GM12878 (cell line): ENCODE measurements at regions not wholly inside any gene's neighbourhood (a gene's known extent, or its start where the extent isn't known, plus 50 kb on each side); places are given as distances from the start of the nearest gene placed in this dataset.

ENCODE experiments used
- ATAC-seq: fragments of 200-7000 bp; cut with Tn5 transposase; 3 replicates; pipeline ENCODE4 v1.9.1; 2020; ENCODE audit warnings: mild to moderate bottlenecking, moderate library complexity
- BruUV-seq: library from RNA; stranded (reverse); fragments of 400-500 nt; replicated peaks from 2 replicates; lab custom pipeline; 2021; lab: Mats Ljungman, UMichigan
- CTCF ChIA-PET: fragments of 300-600 bp; sonication (Branson Sonifier 250); formaldehyde crosslinking; extraction: SDS; loops from one replicate; lab custom pipeline; 2021; ENCODE audit warnings: inconsistent platforms; lab: Yijun Ruan, JAX
- POLR2A ChIA-PET: fragments of 350-600 bp; formaldehyde crosslinking; extraction: SDS; loops from one replicate; lab custom pipeline; 2021; ENCODE audit warnings: inconsistent platforms; lab: Charles Lee
- RAD21 ChIA-PET: fragments of 300-600 bp; sonication (Branson Sonifier 250); formaldehyde crosslinking; loops from one replicate; lab custom pipeline; 2023; ENCODE audit warnings: antibody characterized with exemption; ENCODE audit not compliant: unreplicated experiment; lab: Charles Lee
- SMC1A ChIA-PET: fragments of 300-600 bp; sonication (Branson Sonifier 250); formaldehyde crosslinking; loops from one replicate; lab custom pipeline; 2023; ENCODE audit not compliant: unreplicated experiment, uncharacterized antibody; lab: Charles Lee
- DNase-seq: peaks from one replicate; pipeline ENCODE4 v3.0.0-alpha.2; 2011; ENCODE audit warnings: low read depth, low spot score
- FAIRE-seq: peaks from 3 replicates; lab custom pipeline; 2011; peaks lifted over from hg19 to GRCh38; lab: Jason Lieb, UNC
- H2AFZ ChIP-seq: 2 replicates; pipeline ENCODE4 v1.6.0; 2011; ENCODE audit warnings: low read depth, low read length, control low read depth; ENCODE audit not compliant: control insufficient read depth
- H3K27ac ChIP-seq: 2 replicates; pipeline ENCODE4 v1.5.1; 2011; ENCODE audit warnings: control low read depth; ENCODE audit not compliant: control insufficient read depth, insufficient read depth
- H3K27me3 ChIP-seq, 2 experiments: replicated peaks in 1 of 2; 2 replicates each; pipeline versions ENCODE4 v1.6.0 to v1.6.1; 2011; ENCODE audit warnings: low read length in 1 of 2; ENCODE audit not compliant: control insufficient read depth in 2 of 2, insufficient read depth in 2 of 2
- H3K36me3 ChIP-seq, 2 experiments: 2 replicates each; pipeline ENCODE4 v1.5.1; 2011; ENCODE audit warnings: low read length in 1 of 2; ENCODE audit not compliant: control insufficient read depth in 2 of 2, insufficient read depth in 2 of 2
- H3K4me1 ChIP-seq: 2 replicates; pipeline ENCODE4 v1.6.1; 2011; ENCODE audit warnings: mild to moderate bottlenecking, low read length, moderate library complexity, mixed read lengths; ENCODE audit not compliant: control insufficient read depth, insufficient read depth
- H3K4me2 ChIP-seq: 2 replicates; pipeline ENCODE4 v1.6.0; 2011; ENCODE audit warnings: control low read depth; ENCODE audit not compliant: control insufficient read depth, insufficient read depth
- H3K4me3 ChIP-seq: fragments of 200-600 bp; sonication (generic); 2 replicates; pipeline ENCODE4 v1.5.1; 2016
- H3K79me2 ChIP-seq: 2 replicates; pipeline ENCODE4 v1.6.0; 2011; ENCODE audit warnings: low read length; ENCODE audit not compliant: control insufficient read depth, insufficient read depth
- H3K9ac ChIP-seq: 2 replicates; pipeline ENCODE4 v1.8.0; 2011; ENCODE audit warnings: low read length, control low read depth, mixed read lengths; ENCODE audit not compliant: control insufficient read depth, insufficient read depth
- H3K9me3 ChIP-seq: replicated peaks from 3 replicates; pipeline ENCODE4 v1.5.1; 2011; ENCODE audit warnings: mild to moderate bottlenecking, low read length; ENCODE audit not compliant: control insufficient read depth, insufficient read depth
- H4K20me1 ChIP-seq: 2 replicates; pipeline ENCODE4 v1.6.0; 2011; ENCODE audit not compliant: control insufficient read depth, insufficient read depth
- CBX5 ChIP-seq: sonication (generic); IDR thresholded peaks from 2 replicates; pipeline ENCODE4 v1.6.1; 2016; ENCODE audit warnings: low read depth, moderate library complexity, mild to moderate bottlenecking, inconsistent platforms
- CHD2 ChIP-seq: IDR thresholded peaks from 2 replicates; pipeline ENCODE4 v1.6.1; 2011; ENCODE audit warnings: low read depth, low read length, improper control_type of control experiment, borderline replicate concordance
- PAX8 ChIP-seq: fragments of 450-650 bp; IDR thresholded peaks from 2 replicates; pipeline ENCODE4 v1.6.1; 2017; ENCODE audit warnings: mild to moderate bottlenecking, moderate library complexity
- WGBS: methylation state at CpG from one replicate; pipeline ENCODE4 v1.1.6; 2016; ENCODE audit warnings: low lambda C conversion rate; ENCODE audit not compliant: insufficient replicate concordance, insufficient coverage; ENCODE audit errors: missing lambda C conversion rate; 5-methylcytosine and 5-hydroxymethylcytosine counted together
- in situ Hi-C: fragments of 300-500 bp; cut with MboI; formaldehyde crosslinking; loops from 9 replicates; pipeline ENCODE4 v1.14.3; 2018; ENCODE audit warnings: mixed read lengths
- intact Hi-C: fragments of 100-400 bp; cut with micrococcal nuclease; formaldehyde crosslinking; loops from one replicate; pipeline ENCODE4 v1.14.2; 2022; ENCODE audit not compliant: unreplicated experiment
- TF ChIP-seq, protein P1 (sequence below): fragments of 450-650 bp; IDR thresholded peaks from 2 replicates; pipeline ENCODE4 v1.6.1; 2016; ENCODE audit warnings: mild to moderate bottlenecking
- TF ChIP-seq, protein P2 (sequence below): IDR thresholded peaks from 2 replicates; pipeline ENCODE4 v1.6.1; 2011; ENCODE audit warnings: low read depth, mild to moderate bottlenecking, low read length, moderate library complexity, borderline replicate concordance; ENCODE audit errors: extremely low read depth
- TF ChIP-seq, protein P3 (sequence below): fragments of 450-650 bp; IDR thresholded peaks from 2 replicates; pipeline ENCODE4 v1.6.1; 2018; ENCODE audit warnings: mild to moderate bottlenecking, low read depth, moderate library complexity; ENCODE audit not compliant: partially characterized antibody

DNA sequence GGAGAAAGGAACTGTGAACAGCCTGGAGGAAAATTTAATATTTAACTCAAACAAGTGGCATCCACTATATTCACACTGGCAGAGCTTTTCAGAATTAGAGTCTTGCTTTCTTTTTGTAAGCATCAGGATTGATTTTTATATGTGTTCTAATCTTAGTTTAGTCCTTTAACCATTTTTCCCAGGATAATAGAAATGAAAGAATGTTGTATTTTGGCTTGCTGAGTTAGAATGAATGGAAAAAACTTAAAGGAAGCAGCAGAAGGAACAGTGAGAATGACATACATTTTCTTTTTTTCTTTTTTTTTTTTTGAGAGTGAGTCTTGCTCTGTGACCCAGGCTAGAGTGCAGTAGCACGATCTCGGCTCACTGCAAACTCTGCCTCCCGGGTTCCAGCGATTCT lies 53.0 kb downstream of the ZC3H11B start:
- no peak overlapping the region for H3K4me3 ChIP-seq
- no peaks in the 10 kb centered on the region; a peak in 2 of 4 replicates for H3K27me3 ChIP-seq
- ChIA-PET CTCF (no interaction called here), RAD21 (no interaction called here), POLR2A (no interaction called here), SMC1A (no interaction called here)
- TF ChIP-seq, protein P1, sequence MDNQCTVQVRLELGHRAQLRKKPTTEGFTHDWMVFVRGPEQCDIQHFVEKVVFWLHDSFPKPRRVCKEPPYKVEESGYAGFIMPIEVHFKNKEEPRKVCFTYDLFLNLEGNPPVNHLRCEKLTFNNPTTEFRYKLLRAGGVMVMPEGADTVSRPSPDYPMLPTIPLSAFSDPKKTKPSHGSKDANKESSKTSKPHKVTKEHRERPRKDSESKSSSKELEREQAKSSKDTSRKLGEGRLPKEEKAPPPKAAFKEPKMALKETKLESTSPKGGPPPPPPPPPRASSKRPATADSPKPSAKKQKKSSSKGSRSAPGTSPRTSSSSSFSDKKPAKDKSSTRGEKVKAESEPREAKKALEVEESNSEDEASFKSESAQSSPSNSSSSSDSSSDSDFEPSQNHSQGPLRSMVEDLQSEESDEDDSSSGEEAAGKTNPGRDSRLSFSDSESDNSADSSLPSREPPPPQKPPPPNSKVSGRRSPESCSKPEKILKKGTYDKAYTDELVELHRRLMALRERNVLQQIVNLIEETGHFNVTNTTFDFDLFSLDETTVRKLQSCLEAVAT: no peak
- TF ChIP-seq, protein P2, sequence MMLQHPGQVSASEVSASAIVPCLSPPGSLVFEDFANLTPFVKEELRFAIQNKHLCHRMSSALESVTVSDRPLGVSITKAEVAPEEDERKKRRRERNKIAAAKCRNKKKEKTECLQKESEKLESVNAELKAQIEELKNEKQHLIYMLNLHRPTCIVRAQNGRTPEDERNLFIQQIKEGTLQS: no peak
- TF ChIP-seq PAX8 (no peak), CBX5 (no peak), CHD2 (no peak)
- TF ChIP-seq, protein P3, sequence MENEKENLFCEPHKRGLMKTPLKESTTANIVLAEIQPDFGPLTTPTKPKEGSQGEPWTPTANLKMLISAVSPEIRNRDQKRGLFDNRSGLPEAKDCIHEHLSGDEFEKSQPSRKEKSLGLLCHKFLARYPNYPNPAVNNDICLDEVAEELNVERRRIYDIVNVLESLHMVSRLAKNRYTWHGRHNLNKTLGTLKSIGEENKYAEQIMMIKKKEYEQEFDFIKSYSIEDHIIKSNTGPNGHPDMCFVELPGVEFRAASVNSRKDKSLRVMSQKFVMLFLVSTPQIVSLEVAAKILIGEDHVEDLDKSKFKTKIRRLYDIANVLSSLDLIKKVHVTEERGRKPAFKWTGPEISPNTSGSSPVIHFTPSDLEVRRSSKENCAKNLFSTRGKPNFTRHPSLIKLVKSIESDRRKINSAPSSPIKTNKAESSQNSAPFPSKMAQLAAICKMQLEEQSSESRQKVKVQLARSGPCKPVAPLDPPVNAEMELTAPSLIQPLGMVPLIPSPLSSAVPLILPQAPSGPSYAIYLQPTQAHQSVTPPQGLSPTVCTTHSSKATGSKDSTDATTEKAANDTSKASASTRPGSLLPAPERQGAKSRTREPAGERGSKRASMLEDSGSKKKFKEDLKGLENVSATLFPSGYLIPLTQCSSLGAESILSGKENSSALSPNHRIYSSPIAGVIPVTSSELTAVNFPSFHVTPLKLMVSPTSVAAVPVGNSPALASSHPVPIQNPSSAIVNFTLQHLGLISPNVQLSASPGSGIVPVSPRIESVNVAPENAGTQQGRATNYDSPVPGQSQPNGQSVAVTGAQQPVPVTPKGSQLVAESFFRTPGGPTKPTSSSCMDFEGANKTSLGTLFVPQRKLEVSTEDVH: no peak
- no peak for ATAC-seq
- in situ Hi-C loops: loop anchor here (10.0 kb wide), 1 partner anchor 1215 kb away; the partner anchor contains the start of gene TGFB2
- DNase-seq: no peak
- no peak overlapping the region for H2AFZ ChIP-seq
- no TSS peak for BruUV-seq
- H3K79me2 ChIP-seq: no peaks in the 10 kb centered on the region
- no peaks in the 10 kb centered on the region for H3K4me1 ChIP-seq
- H4K20me1 ChIP-seq: no peaks in the 10 kb centered on the region
- no peak overlapping the region for H3K27ac ChIP-seq
- H3K9ac ChIP-seq: no peak overlapping the region
- intact Hi-C loops: loop anchor here (10.0 kb wide), 1 partner anchor 95 kb away; no protein-coding TSS in a partner anchor
- no peak overlapping the region for H3K4me2 ChIP-seq
- 75% methylated on average over 4 of the region's 4 CpGs for WGBS
- no peaks in the 10 kb centered on the region for H3K9me3 ChIP-seq
- FAIRE-seq: no peak
- no peaks in the 10 kb centered on the region for H3K36me3 ChIP-seq
